Neural progenitor cell (in vitro differentiated cells): ENCODE measurements at regions not wholly inside any gene's neighbourhood (a gene's known extent, or its start where the extent isn't known, plus 50 kb on each side); places are given as distances from the start of the nearest gene placed in this dataset.

Experiments used
- DNase-seq: peaks from one replicate; pipeline ENCODE4 v3.0.0-alpha.2; 2016; ENCODE audit warnings: low spot score
- H2AFZ ChIP-seq: fragments of 200-600 bp; sonication (generic); replicated peaks from 2 replicates; pipeline ENCODE4 v1.6.1; 2016; ENCODE audit warnings: antibody characterized with exemption
- H3F3A ChIP-seq: fragments of 200-600 bp; sonication (generic); 2 replicates; pipeline ENCODE4 v1.6.1; 2016; ENCODE audit warnings: antibody characterized with exemption, low read depth
- H3K27ac ChIP-seq: fragments of 200-600 bp; sonication (generic); 2 replicates; pipeline ENCODE4 v1.5.1; 2016; ENCODE audit warnings: mild to moderate bottlenecking
- H3K27me3 ChIP-seq: fragments of 200-600 bp; sonication (generic); 2 replicates; pipeline ENCODE4 v1.6.1; 2016; ENCODE audit warnings: mild to moderate bottlenecking, moderate library complexity
- H3K36me3 ChIP-seq: fragments of 200-600 bp; sonication (generic); 2 replicates; pipeline ENCODE4 v1.5.1; 2016
- H3K4me1 ChIP-seq: fragments of 200-600 bp; sonication (generic); 2 replicates; pipeline ENCODE4 v1.6.1; 2016; ENCODE audit warnings: mixed run types
- H3K4me2 ChIP-seq: fragments of 200-600 bp; sonication (generic); 2 replicates; pipeline ENCODE4 v1.6.1; 2016
- H3K4me3 ChIP-seq: fragments of 200-600 bp; sonication (generic); 2 replicates; pipeline ENCODE4 v1.5.1; 2016
- H3K79me2 ChIP-seq: fragments of 200-600 bp; sonication (generic); 2 replicates; pipeline ENCODE4 v1.6.1; 2016; ENCODE audit warnings: low read depth
- H3K9ac ChIP-seq: fragments of 200-600 bp; sonication (generic); 2 replicates; pipeline ENCODE4 v1.6.1; 2016
- H3K9me3 ChIP-seq: fragments of 200-600 bp; sonication (generic); 2 replicates; pipeline ENCODE4 v1.5.1; 2016; ENCODE audit warnings: low read depth
- H4K20me1 ChIP-seq: fragments of 200-600 bp; sonication (generic); 2 replicates; pipeline ENCODE4 v1.6.1; 2016; ENCODE audit warnings: low read depth
- H3K27ac Mint-ChIP-seq: 3 replicates; pipeline ENCODE4 v1.8.0; 2021; ENCODE audit warnings: mixed read lengths
- H3K27me3 Mint-ChIP-seq: 2 replicates; pipeline ENCODE4 v1.8.0; 2022; ENCODE audit warnings: low read depth, mild to moderate bottlenecking, inconsistent platforms, moderate library complexity, mixed read lengths; ENCODE audit not compliant: insufficient read depth
- H3K36me3 Mint-ChIP-seq: 3 replicates; pipeline ENCODE4 v1.8.0; 2021; ENCODE audit warnings: mixed read lengths
- H3K4me1 Mint-ChIP-seq: 3 replicates; pipeline ENCODE4 v1.8.0; 2021; ENCODE audit warnings: mixed read lengths
- H3K4me3 Mint-ChIP-seq: 3 replicates; pipeline ENCODE4 v1.8.0; 2021; ENCODE audit warnings: mild to moderate bottlenecking, moderate library complexity, mixed read lengths
- H3K9me3 Mint-ChIP-seq: 3 replicates; pipeline ENCODE4 v1.8.0; 2020; ENCODE audit warnings: mixed read lengths
- CTCF ChIP-seq: fragments of 200-600 bp; sonication (generic); IDR thresholded peaks from 2 replicates; pipeline ENCODE4 v1.5.1; 2017; ENCODE audit warnings: antibody characterized with exemption, mild to moderate bottlenecking
- EZH2 ChIP-seq: fragments of 200-600 bp; sonication (generic); IDR thresholded peaks from 2 replicates; pipeline ENCODE4 v1.6.1; 2017; ENCODE audit warnings: antibody characterized with exemption, mild to moderate bottlenecking, moderate library complexity
- EZH2phosphoT487 ChIP-seq: fragments of 200-600 bp; sonication (generic); IDR thresholded peaks from 2 replicates; pipeline ENCODE4 v1.6.1; 2017; ENCODE audit warnings: antibody characterized with exemption

GRCh38 chr4:38601244-38601915 lies 62.6 kb upstream of the KLF3 start:
- Histone ChIP-seq H3K4me2 (no peak overlapping the region), H4K20me1 (no peaks in the 10 kb centered on the region), H3K27me3 (no peaks in the 10 kb centered on the region), H3K79me2 (no peaks in the 10 kb centered on the region), H3K4me3 (no peak overlapping the region), H2AFZ (no peak overlapping the region), H3K27ac (no peak overlapping the region), H3K36me3 (no peaks in the 10 kb centered on the region), H3F3A (no peaks in the 10 kb centered on the region), H3K4me1 (peaks cover 10% of the 10 kb centered on the region), H3K9me3 (no peaks in the 10 kb centered on the region), H3K9ac (no peak overlapping the region)
- Mint-ChIP-seq H3K4me3 (no peak overlapping the region), H3K36me3 (peaks cover 15% of the 10 kb centered on the region), H3K9me3 (no peaks in the 10 kb centered on the region), H3K27ac (no peak overlapping the region), H3K4me1 (peaks cover 17% of the 10 kb centered on the region), H3K27me3 (no peaks in the 10 kb centered on the region)
- DNase-seq, result no peak
- TF ChIP-seq EZH2phosphoT487 (no peak), EZH2 (no peak), CTCF (no peak)

- H3K27me3 ChIP-seq, result no peaks in the 10 kb centered on the region
- Mint-ChIP-seq H3K27ac (no peak overlapping the region), H3K4me3 (no peak overlapping the region), H3K36me3 (peaks cover 17% of the 10 kb centered on the region), H3K27me3 (peaks cover 2% of the 10 kb centered on the region), H3K9me3 (no peaks in the 10 kb centered on the region), H3K4me1 (peaks cover 20% of the 10 kb centered on the region)
- H3K9me3 ChIP-seq, result no peaks in the 10 kb centered on the region
- H3K36me3 ChIP-seq, result no peaks in the 10 kb centered on the region
- no peak for TF ChIP-seq EZH2phosphoT487
- TF ChIP-seq CTCF, result no peak
- no peak for TF ChIP-seq EZH2
- H3K4me2 ChIP-seq, result no peak overlapping the region
- peaks cover 10% of the 10 kb centered on the region for H3K4me1 ChIP-seq
- H3K9ac ChIP-seq, result no peak overlapping the region
- H3K79me2 ChIP-seq, result no peaks in the 10 kb centered on the region
- no peak for DNase-seq
- no peak overlapping the region for H3K4me3 ChIP-seq
- no peaks in the 10 kb centered on the region for H3F3A ChIP-seq
- H4K20me1 ChIP-seq, result no peaks in the 10 kb centered on the region
- no peak overlapping the region for H2AFZ ChIP-seq
- H3K27ac ChIP-seq, result no peak overlapping the region
These were observed 62.1 kb upstream of the KLF3 start for GRCh38 chr4:38601916-38602291.

GRCh38 chr4:38603652-38604051 lies 60.3 kb upstream of the KLF3 start:
- no peaks in the 10 kb centered on the region for H3K9me3 ChIP-seq
- H2AFZ ChIP-seq, result no peak overlapping the region
- no peak overlapping the region for H3K27ac ChIP-seq
- Mint-ChIP-seq H3K9me3 (peaks cover 6% of the 10 kb centered on the region), H3K27ac (no peak overlapping the region), H3K36me3 (peaks cover 25% of the 10 kb centered on the region), H3K27me3 (peaks cover 4% of the 10 kb centered on the region), H3K4me3 (no peak overlapping the region), H3K4me1 (peaks cover 22% of the 10 kb centered on the region)
- H3F3A ChIP-seq, result no peaks in the 10 kb centered on the region
- H3K79me2 ChIP-seq, result no peaks in the 10 kb centered on the region
- no peak overlapping the region for H3K4me2 ChIP-seq
- no peak overlapping the region for H3K4me3 ChIP-seq
- DNase-seq, result no peak
- TF ChIP-seq EZH2 (no peak), CTCF (no peak), EZH2phosphoT487 (no peak)
- no peak overlapping the region for H3K9ac ChIP-seq
- H3K4me1 ChIP-seq, result peaks cover 10% of the 10 kb centered on the region
- no peaks in the 10 kb centered on the region for H4K20me1 ChIP-seq
- H3K27me3 ChIP-seq, result no peaks in the 10 kb centered on the region
- no peaks in the 10 kb centered on the region for H3K36me3 ChIP-seq
